Smooth muscle cell (in vitro differentiated cells): ENCODE measurements at regions not wholly inside any gene's neighbourhood (a gene's known extent, or its start where the extent isn't known, plus 50 kb on each side); places are given as distances from the start of the nearest gene placed in this dataset.

Experiments used
- DNase-seq: peaks from one replicate; lab custom pipeline; 2025; ENCODE audit not compliant: unreplicated experiment; lab: John Stamatoyannopoulos, UW
- H2AFZ ChIP-seq: fragments of 200-600 bp; sonication (generic); 2 replicates; pipeline ENCODE4 v1.6.0; 2016; ENCODE audit warnings: antibody characterized with exemption, low read depth, mild to moderate bottlenecking
- H3F3A ChIP-seq: fragments of 200-600 bp; sonication (generic); 2 replicates; pipeline ENCODE4 v1.6.0; 2017; ENCODE audit warnings: antibody characterized with exemption, low read depth
- H3K27ac ChIP-seq: fragments of 200-600 bp; sonication (generic); 2 replicates; pipeline ENCODE4 v1.5.1; 2016; ENCODE audit warnings: low read depth, mild to moderate bottlenecking
- H3K27me3 ChIP-seq: fragments of 200-600 bp; sonication (generic); 2 replicates; pipeline ENCODE4 v1.6.1; 2016; ENCODE audit warnings: low read depth, mild to moderate bottlenecking
- H3K36me3 ChIP-seq: fragments of 200-600 bp; sonication (generic); 2 replicates; pipeline ENCODE4 v1.5.1; 2016; ENCODE audit warnings: low read depth
- H3K4me1 ChIP-seq: fragments of 200-600 bp; sonication (generic); 2 replicates; pipeline ENCODE4 v1.5.1; 2016; ENCODE audit warnings: low read depth
- H3K4me2 ChIP-seq: fragments of 200-600 bp; sonication (generic); 2 replicates; pipeline ENCODE4 v1.6.0; 2016; ENCODE audit warnings: mild to moderate bottlenecking
- H3K4me3 ChIP-seq: fragments of 200-600 bp; sonication (generic); 2 replicates; pipeline ENCODE4 v1.5.1; 2016; ENCODE audit warnings: mild to moderate bottlenecking
- H3K79me2 ChIP-seq: fragments of 200-600 bp; sonication (generic); 2 replicates; pipeline ENCODE4 v1.6.0; 2016; ENCODE audit warnings: low read depth, mild to moderate bottlenecking
- H3K9ac ChIP-seq: fragments of 200-600 bp; sonication (generic); 2 replicates; pipeline ENCODE4 v1.6.0; 2016; ENCODE audit warnings: low read depth
- H3K9me3 ChIP-seq: fragments of 200-600 bp; sonication (generic); replicated peaks from 2 replicates; pipeline ENCODE4 v1.5.1; 2016; ENCODE audit warnings: low read depth
- H4K20me1 ChIP-seq: fragments of 200-600 bp; sonication (generic); 2 replicates; pipeline ENCODE4 v1.6.0; 2016; ENCODE audit warnings: low read depth
- CTCF ChIP-seq: fragments of 200-600 bp; sonication (generic); IDR thresholded peaks from 2 replicates; pipeline ENCODE4 v1.5.1; 2017; ENCODE audit warnings: borderline replicate concordance, mild to moderate bottlenecking, antibody characterized with exemption; ENCODE audit not compliant: insufficient read depth, poor library complexity, severe bottlenecking
- WGBS: methylation state at CpG from one replicate; pipeline ENCODE4 v1.1.7; 2016; ENCODE audit warnings: low lambda C conversion rate; 5-methylcytosine and 5-hydroxymethylcytosine counted together

DNA sequence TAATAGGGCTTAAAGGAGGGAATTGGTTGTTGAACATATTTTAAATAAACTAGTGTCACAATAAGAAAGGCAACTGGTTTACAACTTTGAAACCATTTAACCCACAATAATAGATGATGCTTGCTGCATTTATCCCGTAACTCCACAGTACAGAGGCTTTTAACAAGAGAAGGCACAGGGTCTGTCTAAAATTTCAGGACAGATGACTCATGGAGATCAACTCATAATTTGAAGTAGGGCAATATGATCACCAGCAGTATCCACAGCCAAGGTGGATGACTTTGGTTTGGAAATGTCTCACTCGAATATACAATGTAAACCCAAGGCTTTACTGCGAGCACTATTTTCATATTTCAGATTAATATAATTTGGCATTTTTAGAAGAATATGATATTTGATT is 340.2 kb downstream of the LRIG3 start:
- Histone ChIP-seq H3F3A (no peaks in the 10 kb centered on the region), H3K9ac (no peak overlapping the region), H3K36me3 (no peaks in the 10 kb centered on the region), H3K27me3 (no peaks in the 10 kb centered on the region), H3K9me3 (no peaks in the 10 kb centered on the region), H3K4me2 (no peak overlapping the region), H3K4me1 (peaks cover 5% of the 10 kb centered on the region), H3K4me3 (no peak overlapping the region), H4K20me1 (no peaks in the 10 kb centered on the region), H3K79me2 (no peaks in the 10 kb centered on the region), H2AFZ (no peak overlapping the region), H3K27ac (no peak overlapping the region)
- no peak for TF ChIP-seq CTCF
- DNase-seq, result no peak
- 92% methylated on average over 3 of the region's 3 CpGs for WGBS

DNA sequence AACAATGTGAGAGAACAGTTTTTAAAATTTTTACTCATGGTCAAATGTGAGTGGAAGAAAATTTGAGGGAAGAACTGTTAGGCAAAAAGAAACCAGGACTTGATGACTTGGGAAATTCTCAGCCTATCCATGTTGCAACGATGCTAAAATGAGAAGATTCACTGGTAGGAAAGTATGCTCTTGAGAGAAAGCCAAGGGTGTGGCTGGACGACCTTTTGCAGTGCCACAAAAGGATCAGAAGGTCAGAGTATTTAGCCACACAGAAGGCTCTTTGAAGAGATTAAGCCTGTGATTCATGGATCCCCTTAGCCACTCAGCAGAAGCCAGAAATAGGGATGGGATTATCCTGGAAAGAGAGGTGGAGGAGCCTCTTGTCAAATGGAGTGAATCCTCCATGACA is 336.8 kb downstream of the LRIG3 start:
- no peaks in the 10 kb centered on the region for H3K27me3 ChIP-seq
- H3F3A ChIP-seq, result no peaks in the 10 kb centered on the region
- TF ChIP-seq CTCF, result no peak
- no peaks in the 10 kb centered on the region for H4K20me1 ChIP-seq
- no peaks in the 10 kb centered on the region for H3K79me2 ChIP-seq
- no peaks in the 10 kb centered on the region for H3K9me3 ChIP-seq
- peaks cover 5% of the 10 kb centered on the region for H3K4me1 ChIP-seq
- H3K4me3 ChIP-seq, result no peak overlapping the region
- no peak for DNase-seq
- H3K36me3 ChIP-seq, result no peaks in the 10 kb centered on the region
- H3K27ac ChIP-seq, result no peak overlapping the region
- no peak overlapping the region for H3K9ac ChIP-seq
- H3K4me2 ChIP-seq, result no peak overlapping the region
- no peak overlapping the region for H2AFZ ChIP-seq
- 51% methylated on average over 2 of the region's 2 CpGs for WGBS

DNA sequence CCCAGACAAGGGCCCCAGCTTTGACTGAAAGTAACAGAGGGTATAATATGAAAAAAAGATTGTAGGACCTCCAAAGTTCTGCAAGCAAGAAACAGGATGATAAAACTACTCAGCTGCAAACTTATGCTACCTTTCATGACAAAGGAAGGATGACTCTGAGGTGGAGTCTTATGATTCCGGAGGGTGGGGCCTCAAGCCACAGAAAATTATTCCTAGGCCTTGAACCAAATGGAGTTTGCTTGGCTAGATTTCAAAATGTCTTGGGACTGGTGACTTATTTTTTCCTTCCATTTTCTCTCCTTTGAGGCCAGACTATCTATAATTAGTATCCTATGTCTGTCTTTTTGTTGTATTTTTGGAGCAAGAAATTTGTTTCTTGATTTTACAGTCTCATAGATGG is 336.4 kb downstream of the LRIG3 start:
- Histone ChIP-seq H3K4me3 (no peak overlapping the region), H3K79me2 (no peaks in the 10 kb centered on the region), H3K4me1 (peaks cover 5% of the 10 kb centered on the region), H3K9me3 (no peaks in the 10 kb centered on the region), H3F3A (no peaks in the 10 kb centered on the region), H3K36me3 (no peaks in the 10 kb centered on the region), H3K9ac (no peak overlapping the region), H4K20me1 (no peaks in the 10 kb centered on the region), H3K4me2 (no peak overlapping the region), H3K27ac (no peak overlapping the region), H2AFZ (no peak overlapping the region), H3K27me3 (no peaks in the 10 kb centered on the region)
- no peak for TF ChIP-seq CTCF
- WGBS, result 89% methylated on average over 1 of the region's 1 CpG
- DNase-seq, result no peak

DNA sequence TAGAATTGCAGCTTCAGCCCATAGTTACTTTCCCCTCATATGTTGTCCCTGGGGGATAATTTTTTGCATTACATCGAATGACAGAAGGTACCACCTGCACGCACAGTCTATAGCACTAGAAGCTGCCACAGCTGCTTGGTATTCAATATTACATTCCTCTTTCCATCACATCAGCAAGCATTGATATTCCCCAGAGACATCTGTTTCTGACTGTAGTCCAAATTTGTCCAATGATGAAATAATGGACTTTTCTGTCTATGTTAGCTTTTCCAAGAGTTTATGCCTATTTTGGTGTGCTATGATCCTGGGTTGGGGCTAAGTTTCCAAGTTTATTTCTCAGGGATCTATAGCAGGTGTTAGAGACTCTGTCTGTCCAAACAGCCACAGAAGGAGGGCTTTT is 335.4 kb downstream of the LRIG3 start:
- WGBS, result 98% methylated on average over 2 of the region's 2 CpGs
- peaks cover 5% of the 10 kb centered on the region for H3K4me1 ChIP-seq
- no peak for TF ChIP-seq CTCF
- no peak overlapping the region for H3K27ac ChIP-seq
- no peak overlapping the region for H3K4me2 ChIP-seq
- H3K9me3 ChIP-seq, result no peaks in the 10 kb centered on the region
- no peaks in the 10 kb centered on the region for H3K27me3 ChIP-seq
- no peak for DNase-seq
- H3K9ac ChIP-seq, result no peak overlapping the region
- H3K79me2 ChIP-seq, result no peaks in the 10 kb centered on the region
- H4K20me1 ChIP-seq, result no peaks in the 10 kb centered on the region
- H3F3A ChIP-seq, result no peaks in the 10 kb centered on the region
- H2AFZ ChIP-seq, result no peak overlapping the region
- H3K36me3 ChIP-seq, result no peaks in the 10 kb centered on the region
- H3K4me3 ChIP-seq, result no peak overlapping the region
